HCT116 (cell line): ENCODE measurements at regions not wholly inside any gene's neighbourhood (a gene's known extent, or its start where the extent isn't known, plus 50 kb on each side); places are given as distances from the start of the nearest gene placed in this dataset.

ENCODE experiments used
- ATAC-seq: fragments of 200-7000 bp; cut with Tn5 transposase; 2 replicates; pipeline ENCODE4 v1.9.1; 2020; ENCODE audit warnings: mild to moderate bottlenecking, moderate library complexity
- BruUV-seq: library from RNA; stranded (reverse); fragments of 400-500 nt; replicated peaks from 2 replicates; lab custom pipeline; 2021; lab: Mats Ljungman, UMichigan
- CTCF ChIA-PET: fragments of 300-600 bp; sonication (Branson Sonifier 250); formaldehyde crosslinking; loops from one replicate; lab custom pipeline; 2021; ENCODE audit warnings: antibody characterized with exemption; lab: Charles Lee
- POLR2A ChIA-PET: fragments of 300-600, 350-600 bp; sonication (Branson Sonifier 250); formaldehyde crosslinking; loops from one replicate; lab custom pipeline; 2021; ENCODE audit warnings: antibody characterized with exemption; lab: Charles Lee
- RAD21 ChIA-PET, 2 experiments: fragments of 300-600 bp; sonication (Branson Sonifier 250); formaldehyde crosslinking; loops; one replicate each; lab custom pipeline; 2023; ENCODE audit warnings: low total read pairs in 2 of 2; ENCODE audit not compliant: uncharacterized antibody in 2 of 2, unreplicated experiment in 2 of 2, low non-redundant PET in 1 of 2; lab: Charles Lee
- DNase-seq: peaks from one replicate; pipeline ENCODE4 v3.0.0-alpha.2; 2010; ENCODE audit warnings: low read depth, low spot score
- H2AFZ ChIP-seq: fragments of 200-600 bp; shearing (Covaris generic), sonication (generic); 2 replicates; pipeline ENCODE4 v1.6.1; 2017; ENCODE audit warnings: low read depth, mixed run types, mixed read lengths, antibody characterized with exemption, low read length; ENCODE audit not compliant: poor library complexity, severe bottlenecking
- H3K27ac ChIP-seq: 2 replicates; pipeline ENCODE4 v1.5.1; 2012; ENCODE audit warnings: low read depth, low read length
- H3K27me3 ChIP-seq: fragments of 200-600 bp; sonication (generic); 2 replicates; pipeline ENCODE4 v1.6.1; 2016; ENCODE audit warnings: mixed run types, low read length, mixed read lengths; ENCODE audit not compliant: insufficient read depth
- H3K36me3 ChIP-seq, 2 experiments: fragments of 200-500 bp in 1 of 2; fragments of 200-600 bp in 1 of 2; sonication (Bioruptor generic) in 1 of 2; sonication (generic) in 1 of 2; 2 replicates each; pipeline versions ENCODE4 v1.5.1 to v1.6.1; 2014 to 2016; ENCODE audit warnings: low read length in 2 of 2, inconsistent platforms in 1 of 2, mixed read lengths in 1 of 2, mixed run types in 1 of 2; ENCODE audit not compliant: insufficient read depth in 2 of 2, control insufficient read depth in 1 of 2
- H3K4me1 ChIP-seq, 2 experiments: fragments of 200-600 bp in 1 of 2; sonication (generic) in 1 of 2; 2 replicates each; pipeline versions ENCODE4 v1.5.1 to v1.6.1; 2012 to 2017; ENCODE audit warnings: low read length in 2 of 2, inconsistent platforms in 1 of 2, mild to moderate bottlenecking in 1 of 2, mixed read lengths in 1 of 2, mixed run types in 1 of 2, moderate library complexity in 1 of 2; ENCODE audit not compliant: insufficient read depth in 2 of 2, control insufficient read depth in 1 of 2
- H3K4me2 ChIP-seq: fragments of 200-600 bp; sonication (generic); 2 replicates; pipeline ENCODE4 v1.6.1; 2017; ENCODE audit warnings: mixed run types, low read length, mixed read lengths
- H3K4me3 ChIP-seq, 2 experiments: fragments of 200-600 bp in 1 of 2; sonication (generic) in 1 of 2; replicated peaks in 1 of 2; 2 replicates each; pipeline ENCODE4 v1.5.1; 2011 to 2016; ENCODE audit warnings: low read length in 2 of 2, control low read depth in 1 of 2, low read depth in 1 of 2, mild to moderate bottlenecking in 1 of 2, mixed read lengths in 1 of 2, mixed run types in 1 of 2
- H3K79me2 ChIP-seq: fragments of 200-600 bp; sonication (generic); 2 replicates; pipeline ENCODE4 v1.6.1; 2017; ENCODE audit warnings: mild to moderate bottlenecking, mixed run types, low read length, moderate library complexity, mixed read lengths; ENCODE audit not compliant: insufficient read depth
- H3K9ac ChIP-seq: fragments of 200-600 bp; sonication (generic); 2 replicates; pipeline ENCODE4 v1.6.1; 2016; ENCODE audit warnings: low read length, mixed read lengths
- H3K9me2 ChIP-seq: fragments of 200-600 bp; sonication (generic), shearing (Covaris generic); 2 replicates; pipeline ENCODE4 v1.6.1; 2017; ENCODE audit warnings: mixed run types, mild to moderate bottlenecking, moderate library complexity; ENCODE audit not compliant: insufficient read depth
- H3K9me3 ChIP-seq, 2 experiments: fragments of 200-500 bp in 1 of 2; fragments of 200-600 bp in 1 of 2; sonication (Bioruptor generic) in 1 of 2; sonication (generic) in 1 of 2; 2 replicates each; pipeline ENCODE4 v1.6.1; 2014 to 2017; ENCODE audit warnings: low read length in 2 of 2, mixed read lengths in 2 of 2, inconsistent platforms in 1 of 2, low read depth in 1 of 2, mild to moderate bottlenecking in 1 of 2, mixed run types in 1 of 2, moderate library complexity in 1 of 2; ENCODE audit not compliant: control insufficient read depth in 1 of 2, insufficient read depth in 1 of 2
- H4K20me1 ChIP-seq: fragments of 200-600 bp; sonication (generic), shearing (Covaris generic); 2 replicates; pipeline ENCODE4 v1.6.1; 2017; ENCODE audit warnings: mixed run types, mild to moderate bottlenecking, moderate library complexity; ENCODE audit not compliant: insufficient read depth
- ELF1 ChIP-seq: IDR thresholded peaks from 2 replicates; pipeline ENCODE4 v1.6.1; 2012; ENCODE audit warnings: low read depth, borderline replicate concordance
- EZH2phosphoT487 ChIP-seq: fragments of 200-600 bp; IDR thresholded peaks from 2 replicates; pipeline ENCODE4 v1.6.1; 2018; ENCODE audit warnings: antibody characterized with exemption, borderline replicate concordance
- JUND ChIP-seq: IDR thresholded peaks from 2 replicates; pipeline ENCODE4 v1.6.1; 2012
- MAX ChIP-seq: IDR thresholded peaks from 2 replicates; pipeline ENCODE4 v1.6.1; 2012
- RAD21 ChIP-seq: IDR thresholded peaks from 2 replicates; pipeline ENCODE4 v1.6.1; 2012; ENCODE audit warnings: low read depth, mild to moderate bottlenecking
- SP1 ChIP-seq: IDR thresholded peaks from 2 replicates; pipeline ENCODE4 v1.6.1; 2012; ENCODE audit warnings: low read depth
- ZBTB33 ChIP-seq: IDR thresholded peaks from 2 replicates; pipeline ENCODE4 v1.6.1; 2011; ENCODE audit warnings: mild to moderate bottlenecking, low read length, moderate library complexity; ENCODE audit not compliant: insufficient replicate concordance; ENCODE audit errors: extremely low read depth
- intact Hi-C: fragments of 100-400 bp; cut with micrococcal nuclease; formaldehyde crosslinking; loops from 2 replicates; pipeline ENCODE4 v1.10.0; 2022
- TF ChIP-seq, protein P1 (sequence below), 3 experiments: fragments of 200-600 bp in 1 of 3; sonication (generic) in 1 of 3; IDR thresholded peaks in 2 of 3; conservative IDR thresholded peaks in 1 of 3; 2 replicates each; pipeline ENCODE4 v1.5.1; 2012 to 2017; ENCODE audit warnings: low read depth in 2 of 3, low read length in 2 of 3, antibody characterized with exemption in 1 of 3, borderline replicate concordance in 1 of 3, control low read depth in 1 of 3, mild to moderate bottlenecking in 1 of 3, mixed read lengths in 1 of 3, mixed run types in 1 of 3, moderate library complexity in 1 of 3; ENCODE audit not compliant: insufficient read depth in 1 of 3
- TF ChIP-seq, protein P2 (sequence below): IDR thresholded peaks from 2 replicates; pipeline ENCODE4 v1.6.1; 2012

GRCh38 chr14:28944605-28945004 is 178.0 kb downstream of the FOXG1 start:
- DNase-seq: no peak
- no peaks in the 10 kb centered on the region for H3K79me2 ChIP-seq
- no peak overlapping the region for H3K4me2 ChIP-seq
- no peak overlapping the region for H3K27ac ChIP-seq
- no peaks in the 10 kb centered on the region for H3K9me2 ChIP-seq
- ChIA-PET RAD21 (no interaction called here), CTCF (no interaction called here), POLR2A (no interaction called here)
- no peak overlapping the region for H3K9ac ChIP-seq
- intact Hi-C loops: no loop called here
- no peaks in the 10 kb centered on the region for H3K27me3 ChIP-seq
- ATAC-seq: no peak
- no peaks in the 10 kb centered on the region for H3K4me1 ChIP-seq
- H3K9me3 ChIP-seq: peaks cover 0 to 4% of the 10 kb centered on the region in 2 experiments; a peak in 3 of 4 replicates
- no TSS peak for BruUV-seq
- H4K20me1 ChIP-seq: no peaks in the 10 kb centered on the region
- no peak overlapping the region for H2AFZ ChIP-seq
- TF ChIP-seq SP1: no peak
- TF ChIP-seq, protein P1, sequence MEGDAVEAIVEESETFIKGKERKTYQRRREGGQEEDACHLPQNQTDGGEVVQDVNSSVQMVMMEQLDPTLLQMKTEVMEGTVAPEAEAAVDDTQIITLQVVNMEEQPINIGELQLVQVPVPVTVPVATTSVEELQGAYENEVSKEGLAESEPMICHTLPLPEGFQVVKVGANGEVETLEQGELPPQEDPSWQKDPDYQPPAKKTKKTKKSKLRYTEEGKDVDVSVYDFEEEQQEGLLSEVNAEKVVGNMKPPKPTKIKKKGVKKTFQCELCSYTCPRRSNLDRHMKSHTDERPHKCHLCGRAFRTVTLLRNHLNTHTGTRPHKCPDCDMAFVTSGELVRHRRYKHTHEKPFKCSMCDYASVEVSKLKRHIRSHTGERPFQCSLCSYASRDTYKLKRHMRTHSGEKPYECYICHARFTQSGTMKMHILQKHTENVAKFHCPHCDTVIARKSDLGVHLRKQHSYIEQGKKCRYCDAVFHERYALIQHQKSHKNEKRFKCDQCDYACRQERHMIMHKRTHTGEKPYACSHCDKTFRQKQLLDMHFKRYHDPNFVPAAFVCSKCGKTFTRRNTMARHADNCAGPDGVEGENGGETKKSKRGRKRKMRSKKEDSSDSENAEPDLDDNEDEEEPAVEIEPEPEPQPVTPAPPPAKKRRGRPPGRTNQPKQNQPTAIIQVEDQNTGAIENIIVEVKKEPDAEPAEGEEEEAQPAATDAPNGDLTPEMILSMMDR (IDR thresholded peaks at IDR 0.05 in 2 of 3, conservative IDR thresholded peaks at IDR 0.05 in 1 of 3; ENCODE audit: borderline replicate concordance in 1 of 3, insufficient read depth in 1 of 3, low read depth in 2 of 3, low read length in 2 of 3): no peak
- TF ChIP-seq ELF1: no peak
- TF ChIP-seq, protein P2, sequence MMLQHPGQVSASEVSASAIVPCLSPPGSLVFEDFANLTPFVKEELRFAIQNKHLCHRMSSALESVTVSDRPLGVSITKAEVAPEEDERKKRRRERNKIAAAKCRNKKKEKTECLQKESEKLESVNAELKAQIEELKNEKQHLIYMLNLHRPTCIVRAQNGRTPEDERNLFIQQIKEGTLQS: no peak
- TF ChIP-seq JUND: no peak
- no peak for TF ChIP-seq ZBTB33
- no peak for TF ChIP-seq EZH2phosphoT487
- no peak for TF ChIP-seq MAX
- no peak for TF ChIP-seq RAD21
- H3K36me3 ChIP-seq: no peaks in the 10 kb centered on the region
- no peak overlapping the region for H3K4me3 ChIP-seq
